H1 (cell line): ENCODE measurements at regions not wholly inside any gene's neighbourhood (a gene's known extent, or its start where the extent isn't known, plus 50 kb on each side); places are given as distances from the start of the nearest gene placed in this dataset.

Source experiments
- CTCF ChIA-PET: fragments of 300-600 bp; sonication (Branson Sonifier 250); formaldehyde crosslinking; loops from one replicate; lab custom pipeline; 2021; ENCODE audit not compliant: partially characterized antibody; lab: Charles Lee
- POLR2A ChIA-PET: fragments of 300-600 bp; sonication (Branson Sonifier 250); formaldehyde crosslinking; loops from one replicate; lab custom pipeline; 2021; ENCODE audit warnings: inconsistent platforms; ENCODE audit not compliant: partially characterized antibody; lab: Charles Lee
- DNase-seq, 2 experiments: peaks; one replicate each; pipeline versions ENCODE4 v3.0.0 to v3.0.0-alpha.2; 2010 to 2022; ENCODE audit warnings: low spot score in 2 of 2, low read depth in 1 of 2, mixed read lengths in 1 of 2
- FAIRE-seq: peaks from 2 replicates; lab custom pipeline; 2011; peaks lifted over from hg19 to GRCh38; lab: Jason Lieb, UNC
- H2AFZ ChIP-seq: 2 replicates; pipeline ENCODE4 v1.8.1; 2012; ENCODE audit warnings: low read length, inconsistent platforms
- H2AK5ac ChIP-seq: 2 replicates; pipeline ENCODE4 v1.6.1; 2013; ENCODE audit warnings: low read depth, low read length
- H2BK120ac ChIP-seq: replicated peaks from 2 replicates; pipeline ENCODE3; 2013; ENCODE audit warnings: low read depth, low read length, inconsistent platforms
- H2BK12ac ChIP-seq: 2 replicates; pipeline ENCODE4 v1.6.1; 2013; ENCODE audit warnings: low read depth, low read length
- H2BK15ac ChIP-seq: 2 replicates; pipeline ENCODE4 v1.6.1; 2013; ENCODE audit warnings: low read length
- H2BK20ac ChIP-seq: 2 replicates; pipeline ENCODE4 v1.6.1; 2013; ENCODE audit warnings: low read length
- H2BK5ac ChIP-seq: 2 replicates; pipeline ENCODE4 v1.6.1; 2013; ENCODE audit warnings: low read depth, low read length
- H3K14ac ChIP-seq: 2 replicates; pipeline ENCODE4 v1.6.1; 2013; ENCODE audit warnings: inconsistent platforms; ENCODE audit not compliant: insufficient read length
- H3K18ac ChIP-seq: 2 replicates; pipeline ENCODE4 v1.6.1; 2013; ENCODE audit warnings: low read length; ENCODE audit errors: extremely low read depth
- H3K23ac ChIP-seq: 2 replicates; pipeline ENCODE4 v1.6.1; 2013; ENCODE audit warnings: inconsistent platforms; ENCODE audit not compliant: insufficient read length
- H3K23me2 ChIP-seq: 2 replicates; pipeline ENCODE4 v1.6.1; 2013; ENCODE audit warnings: low read depth, low read length
- H3K27ac ChIP-seq: 2 replicates; pipeline ENCODE4 v1.6.1; 2011; ENCODE audit warnings: low read depth, low read length, inconsistent platforms
- H3K27me3 ChIP-seq, 4 experiments: replicated peaks in 1 of 4; 1 replicate in 1 of 4; 2 replicates in 3 of 4; pipeline versions ENCODE4 v1.6.1 to v1.8.1; 2011 to 2013; ENCODE audit warnings: low read length in 3 of 4, mild to moderate bottlenecking in 3 of 4, inconsistent platforms in 2 of 4, mixed read lengths in 2 of 4, moderate library complexity in 1 of 4; ENCODE audit not compliant: control insufficient read depth in 3 of 4, insufficient read depth in 3 of 4; ENCODE audit errors: extremely low read depth in 1 of 4
- H3K36me3 ChIP-seq, 4 experiments: 2 replicates each; pipeline versions ENCODE4 v1.6.1 to v1.8.1; 2011 to 2013; ENCODE audit warnings: mild to moderate bottlenecking in 4 of 4, low read length in 3 of 4, moderate library complexity in 2 of 4, control low read depth in 1 of 4, inconsistent platforms in 1 of 4; ENCODE audit not compliant: insufficient read depth in 4 of 4, control insufficient read depth in 2 of 4
- H3K4ac ChIP-seq: replicated peaks from 2 replicates; pipeline ENCODE3; 2013; ENCODE audit warnings: low read length, low read depth, mixed read lengths, inconsistent platforms; ENCODE audit not compliant: insufficient read length
- H3K4me1 ChIP-seq, 4 experiments: replicated peaks in 1 of 4; 1 replicate in 1 of 4; 2 replicates in 3 of 4; pipeline versions ENCODE4 v1.6.1 to v1.8.1; 2011 to 2013; ENCODE audit warnings: low read length in 3 of 4, inconsistent platforms in 2 of 4, mixed read lengths in 1 of 4; ENCODE audit not compliant: insufficient read depth in 4 of 4, control insufficient read depth in 3 of 4
- H3K4me2 ChIP-seq, 2 experiments: 2 replicates each; pipeline versions ENCODE4 v1.6.1 to v1.8.1; 2011 to 2013; ENCODE audit warnings: low read depth in 2 of 2, low read length in 2 of 2, control low read depth in 1 of 2, inconsistent platforms in 1 of 2, mild to moderate bottlenecking in 1 of 2; ENCODE audit not compliant: insufficient read depth in 1 of 2
- H3K4me3 ChIP-seq, 4 experiments: fragments of 200-600, 300-600 bp in 1 of 4; sonication (generic), shearing (Covaris generic), sonication (Bioruptor Twin) in 1 of 4; 2 replicates each; pipeline versions ENCODE4 v1.5.1 to v1.8.1; 2011 to 2016; ENCODE audit warnings: low read length in 4 of 4, low read depth in 3 of 4, control low read depth in 2 of 4, inconsistent platforms in 2 of 4, mild to moderate bottlenecking in 2 of 4, mixed read lengths in 1 of 4, moderate library complexity in 1 of 4; ENCODE audit not compliant: insufficient read depth in 2 of 4; ENCODE audit errors: extremely low read depth in 1 of 4
- H3K56ac ChIP-seq: replicated peaks from 2 replicates; pipeline ENCODE3; 2013; ENCODE audit warnings: low read depth, mild to moderate bottlenecking, mixed read lengths, low read length, inconsistent platforms; ENCODE audit not compliant: insufficient read length
- H3K79me1 ChIP-seq: 2 replicates; pipeline ENCODE4 v1.6.1; 2013; ENCODE audit warnings: low read depth, low read length, control low read depth
- H3K79me2 ChIP-seq, 2 experiments: 2 replicates each; pipeline versions ENCODE4 v1.6.1 to v1.8.1; 2012 to 2013; ENCODE audit warnings: low read length in 2 of 2, mild to moderate bottlenecking in 2 of 2, inconsistent platforms in 1 of 2; ENCODE audit not compliant: insufficient read depth in 2 of 2, control insufficient read depth in 1 of 2
- H3K9ac ChIP-seq, 4 experiments: replicated peaks in 1 of 4; 1 replicate in 1 of 4; 2 replicates in 3 of 4; pipeline versions ENCODE4 v1.6.1 to v1.8.1; 2011 to 2013; ENCODE audit warnings: low read depth in 3 of 4, low read length in 3 of 4, control low read depth in 2 of 4, mild to moderate bottlenecking in 2 of 4, moderate library complexity in 2 of 4, inconsistent platforms in 1 of 4; ENCODE audit errors: extremely low read depth in 1 of 4
- H3K9me3 ChIP-seq, 2 experiments: 2 replicates each; pipeline versions ENCODE4 v1.6.1 to v1.8.1; 2012 to 2013; ENCODE audit warnings: mild to moderate bottlenecking in 2 of 2, moderate library complexity in 2 of 2, control low read depth in 1 of 2, inconsistent platforms in 1 of 2, low read depth in 1 of 2, low read length in 1 of 2, mixed read lengths in 1 of 2; ENCODE audit not compliant: insufficient read depth in 2 of 2
- H4K20me1 ChIP-seq, 2 experiments: replicated peaks in 1 of 2; 2 replicates each; pipeline versions ENCODE3 to v1.8.1; 2011 to 2013; ENCODE audit warnings: inconsistent platforms in 2 of 2, low read length in 2 of 2, mild to moderate bottlenecking in 1 of 2; ENCODE audit not compliant: insufficient read depth in 2 of 2, control insufficient read depth in 1 of 2
- H4K5ac ChIP-seq: 2 replicates; pipeline ENCODE4 v1.6.1; 2013; ENCODE audit warnings: low read length, low read depth, mixed read lengths, inconsistent platforms; ENCODE audit not compliant: insufficient read length
- H4K8ac ChIP-seq: 2 replicates; pipeline ENCODE4 v1.8.0; 2013; ENCODE audit warnings: mild to moderate bottlenecking, moderate library complexity, low read length, inconsistent platforms; ENCODE audit not compliant: insufficient read depth; ENCODE audit errors: extremely low read depth
- H4K91ac ChIP-seq: replicated peaks from 2 replicates; pipeline ENCODE3; 2013; ENCODE audit warnings: low read length, mixed read lengths, inconsistent platforms; ENCODE audit not compliant: insufficient read length
- CBX5 ChIP-seq: fragments of 300-800, 300-1000 bp; sonication (generic); IDR thresholded peaks from 2 replicates; pipeline ENCODE4 v1.7.1; 2016; ENCODE audit warnings: antibody characterized with exemption, low read length, low read depth
- JUN ChIP-seq: IDR thresholded peaks from 2 replicates; pipeline ENCODE4 v1.6.1; 2011; ENCODE audit warnings: low read depth, mild to moderate bottlenecking, improper control_type of control experiment, low read length
- KDM1A ChIP-seq: fragments of 200-600, 300-600 bp; sonication (generic); IDR thresholded peaks from 2 replicates; pipeline ENCODE4 v1.7.1; 2016; ENCODE audit warnings: mild to moderate bottlenecking, low read length, borderline replicate concordance
- KDM4A ChIP-seq: IDR thresholded peaks from one replicate; pipeline ENCODE4 v1.7.1; 2012; ENCODE audit warnings: low read depth, mild to moderate bottlenecking, moderate library complexity, low read length, inconsistent platforms; ENCODE audit not compliant: severe bottlenecking
- RAD21 ChIP-seq, 2 experiments: IDR thresholded peaks in 1 of 2; conservative IDR thresholded peaks in 1 of 2; 2 replicates each; pipeline ENCODE4 v1.6.1; 2011; ENCODE audit warnings: low read depth in 2 of 2, low read length in 2 of 2, improper control_type of control experiment in 1 of 2, inconsistent platforms in 1 of 2, mild to moderate bottlenecking in 1 of 2, moderate library complexity in 1 of 2
- RNF2 ChIP-seq: fragments of 200-900, 300-1000 bp; sonication (generic); IDR thresholded peaks from 2 replicates; pipeline ENCODE4 v1.7.1; 2016; ENCODE audit warnings: borderline replicate concordance, low read depth, mild to moderate bottlenecking, antibody characterized with exemption, low read length; ENCODE audit not compliant: poor library complexity, severe bottlenecking; ENCODE audit errors: missing control alignments
- RXRA ChIP-seq: IDR thresholded peaks from 2 replicates; pipeline ENCODE4 v1.6.1; 2011; ENCODE audit warnings: low read depth, mild to moderate bottlenecking, low read length, moderate library complexity; ENCODE audit not compliant: insufficient read depth
- TAF1 ChIP-seq: IDR thresholded peaks from 2 replicates; pipeline ENCODE4 v1.6.1; 2011; ENCODE audit warnings: mild to moderate bottlenecking, low read depth, low read length
- ZNF274 ChIP-seq: IDR thresholded peaks from 2 replicates; pipeline ENCODE4 v1.7.0; 2012; ENCODE audit warnings: low read length, borderline replicate concordance; ENCODE audit errors: extremely low read depth
- WGBS, 2 experiments: shearing (Covaris generic) in 1 of 2; methylation state at CpG; one replicate each; pipeline versions ENCODE4 v1.1.6 to v1.1.7; 2013 to 2015; ENCODE audit warnings: low lambda C conversion rate in 2 of 2, mixed read lengths in 2 of 2, inconsistent platforms in 1 of 2, low coverage in 1 of 2, missing lambda C conversion rate in 1 of 2; ENCODE audit not compliant: insufficient replicate concordance in 2 of 2, insufficient coverage in 1 of 2, insufficient read length in 1 of 2; ENCODE audit errors: extremely low coverage in 1 of 2, missing lambda C conversion rate in 1 of 2; 5-methylcytosine and 5-hydroxymethylcytosine counted together
- TF ChIP-seq, protein P1 (sequence below), 3 experiments: IDR thresholded peaks; 1 replicate in 2 of 3; 2 replicates in 1 of 3; pipeline versions ENCODE4 v1.5.1 to v1.6.1; 2011; ENCODE audit warnings: low read length in 3 of 3, mild to moderate bottlenecking in 3 of 3, inconsistent platforms in 2 of 3, low read depth in 1 of 3, moderate library complexity in 1 of 3; ENCODE audit not compliant: insufficient read depth in 1 of 3; ENCODE audit errors: control extremely low read depth in 1 of 3

DNA sequence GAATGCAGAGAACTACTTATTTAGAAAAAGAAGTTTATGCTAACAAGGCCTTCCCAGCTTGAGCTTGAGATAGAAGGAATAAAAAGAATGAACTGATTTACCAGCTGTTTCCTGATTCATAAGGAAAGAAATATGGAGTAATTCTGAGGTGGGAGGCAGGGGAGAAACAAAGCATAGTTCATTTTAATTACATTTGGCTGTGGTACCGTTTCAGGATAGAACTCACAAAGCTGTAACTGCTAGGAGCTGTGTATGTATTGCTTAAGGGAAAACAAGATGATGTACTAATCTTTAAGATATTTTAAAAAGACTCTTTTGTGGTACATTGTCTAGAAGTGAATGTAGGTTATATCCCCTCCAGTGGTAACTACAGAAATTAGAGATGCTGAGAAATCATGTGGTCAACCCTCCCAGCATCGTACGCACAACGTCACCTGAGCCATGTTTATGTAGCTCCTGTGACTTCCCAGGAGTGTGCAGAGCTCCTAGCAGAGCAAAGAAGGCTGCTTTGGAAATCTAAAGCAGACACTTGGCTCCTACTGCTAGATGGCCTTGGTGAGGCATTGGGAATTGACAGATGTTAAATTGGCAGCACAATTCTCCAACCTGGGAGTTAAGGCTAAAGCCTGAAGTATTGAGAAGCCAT lies 208.3 kb upstream of the VLDLR start:
- Histone ChIP-seq H3K4me1 (peaks cover 0 to 11% (median 5%) of the 10 kb centered on the region in 4 experiments; a peak in 3 of 7 replicates), H3K9ac (no peak overlapping the region), H2AK5ac (no peak overlapping the region), H3K36me3 (no peaks in the 10 kb centered on the region), H4K91ac (no peak overlapping the region), H2BK5ac (no peak overlapping the region), H4K20me1 (no peaks in the 10 kb centered on the region), H3K27me3 (no peaks in the 10 kb centered on the region), H2AFZ (no peak overlapping the region), H2BK12ac (no peak overlapping the region), H3K56ac (no peak overlapping the region), H2BK120ac (no peak overlapping the region), H3K18ac (peak overlapping the region; percentile 29; the same call in 1 of the 2 replicates), H3K4ac (no peak overlapping the region), H3K4me2 (no peak overlapping the region), H2BK20ac (no peak overlapping the region), H3K23me2 (no peaks in the 10 kb centered on the region), H4K5ac (no peak overlapping the region), H3K14ac (no peak overlapping the region), H3K27ac (no peak overlapping the region), H3K79me1 (no peaks in the 10 kb centered on the region), H2BK15ac (no peak overlapping the region), H3K4me3 (no peak overlapping the region), H4K8ac (no peak overlapping the region), H3K23ac (no peak overlapping the region), H3K79me2 (no peaks in the 10 kb centered on the region), H3K9me3 (no peaks in the 10 kb centered on the region; a peak in 1 of 4 replicates)
- DNase-seq (no peak), FAIRE-seq (no peak)
- POLR2A ChIA-PET, result no interaction called here
- CTCF ChIA-PET, result interaction anchor here (1.4 kb wide), 1 partner anchor 82 kb away, joined by 3 read pairs; no protein-coding TSS in a partner anchor
- WGBS, 2 experiments, result 67% methylated on average over 4 of the region's 4 CpGs; no CpG with 5 or more reads in 1 of the 2 experiments
- TF ChIP-seq RNF2 (no peak), JUN (no peak), KDM4A (no peak), TAF1 (no peak), RAD21 (IDR thresholded peaks at IDR 0.05 in 1 of 2, conservative IDR thresholded peaks at IDR 0.05 in 1 of 2; ENCODE audit: low read depth in 2 of 2, low read length in 2 of 2) (no peak), RXRA (no peak), KDM1A (no peak), CBX5 (no peak), ZNF274 (no peak)
- TF ChIP-seq, protein P1, sequence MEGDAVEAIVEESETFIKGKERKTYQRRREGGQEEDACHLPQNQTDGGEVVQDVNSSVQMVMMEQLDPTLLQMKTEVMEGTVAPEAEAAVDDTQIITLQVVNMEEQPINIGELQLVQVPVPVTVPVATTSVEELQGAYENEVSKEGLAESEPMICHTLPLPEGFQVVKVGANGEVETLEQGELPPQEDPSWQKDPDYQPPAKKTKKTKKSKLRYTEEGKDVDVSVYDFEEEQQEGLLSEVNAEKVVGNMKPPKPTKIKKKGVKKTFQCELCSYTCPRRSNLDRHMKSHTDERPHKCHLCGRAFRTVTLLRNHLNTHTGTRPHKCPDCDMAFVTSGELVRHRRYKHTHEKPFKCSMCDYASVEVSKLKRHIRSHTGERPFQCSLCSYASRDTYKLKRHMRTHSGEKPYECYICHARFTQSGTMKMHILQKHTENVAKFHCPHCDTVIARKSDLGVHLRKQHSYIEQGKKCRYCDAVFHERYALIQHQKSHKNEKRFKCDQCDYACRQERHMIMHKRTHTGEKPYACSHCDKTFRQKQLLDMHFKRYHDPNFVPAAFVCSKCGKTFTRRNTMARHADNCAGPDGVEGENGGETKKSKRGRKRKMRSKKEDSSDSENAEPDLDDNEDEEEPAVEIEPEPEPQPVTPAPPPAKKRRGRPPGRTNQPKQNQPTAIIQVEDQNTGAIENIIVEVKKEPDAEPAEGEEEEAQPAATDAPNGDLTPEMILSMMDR (IDR thresholded peaks at IDR 0.05; ENCODE audit: control extremely low read depth in 1 of 3, insufficient read depth in 1 of 3, low read depth in 1 of 3, low read length in 3 of 3), result no peak
